ENCODE measurements at regions not wholly inside any gene's neighbourhood (a gene's known extent, or its start where the extent isn't known, plus 50 kb on each side); places are given as distances from the start of the nearest gene placed in this dataset.
"Not testable (repeated sequence)": the region's sequence is repeated elsewhere in the genome, so short reads cannot be mapped to it uniquely, and the experiment has no call there.

DNA sequence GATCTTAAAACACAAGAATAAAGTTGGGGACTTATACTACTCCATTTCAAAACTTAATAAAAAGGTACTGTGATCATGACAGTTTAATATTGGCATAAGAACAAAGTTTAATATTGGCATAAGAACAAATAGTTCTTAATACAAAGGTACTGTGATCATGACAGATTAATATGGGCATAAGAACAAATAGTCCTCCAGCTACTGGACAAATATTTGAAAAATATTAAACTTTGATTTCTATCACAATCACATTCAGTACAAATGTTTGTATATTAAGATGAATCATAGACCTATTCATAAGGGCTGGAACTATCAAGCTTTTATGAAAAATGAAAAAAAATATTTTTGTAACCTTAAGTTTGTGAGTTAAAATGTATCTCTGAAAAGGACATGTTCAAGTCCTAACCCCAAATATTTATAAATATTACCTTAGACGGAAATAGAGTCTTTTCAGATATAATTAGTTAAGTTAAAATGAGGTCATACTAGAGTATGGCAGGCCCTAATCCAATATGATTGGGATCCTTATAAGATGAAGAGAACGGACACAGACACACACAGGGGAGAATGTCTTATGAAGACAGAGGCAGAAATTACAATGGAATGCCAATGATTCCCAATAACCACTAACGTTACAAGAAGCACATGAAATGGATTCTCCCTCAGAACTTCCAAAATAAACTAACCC, 79.1 kb upstream of the RGS1 start:
- TF ChIP-seq CTCF (IDR thresholded peaks at IDR 0.05; ENCODE audit: low read depth, low read length): no peak
- H3K4me3 ChIP-seq (ENCODE audit: low read depth, low read length): no peak overlapping the region

- H3K4me3 ChIP-seq (ENCODE audit: low read depth, low read length): no peak overlapping the region
These were observed 78.3 kb upstream of the RGS1 start for GRCh38 chr1:192497214-192497794.

DNA sequence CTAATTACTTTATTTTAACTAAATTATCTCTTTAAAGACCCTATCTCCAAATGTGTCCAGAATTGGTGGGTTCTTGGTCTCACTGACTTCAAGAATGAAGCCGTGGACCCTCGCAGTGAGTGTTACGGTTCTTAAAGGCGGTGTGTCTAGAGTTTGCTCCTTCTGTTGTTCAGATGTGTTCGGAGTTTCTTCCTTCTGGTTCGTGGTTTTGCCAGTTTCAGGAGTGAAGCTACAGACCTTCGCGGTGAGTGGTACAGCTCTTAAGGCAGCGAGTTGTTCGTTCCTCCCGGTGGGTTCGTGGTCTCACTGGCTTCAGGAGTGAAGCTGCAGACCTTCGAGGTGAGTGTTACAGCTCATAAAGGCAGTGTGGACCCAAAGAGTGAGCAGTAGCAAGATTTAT, 77.5 kb upstream of the RGS1 start:
- H3K4me3 ChIP-seq (ENCODE audit: low read depth, low read length): not testable (repeated sequence)

More at GRCh38 chr1:192497214-192497794, 78.3 kb upstream of the RGS1 start:
- no peak for TF ChIP-seq CTCF (IDR thresholded peaks at IDR 0.05; ENCODE audit: low read depth, low read length)

GRCh38 chr1:192499061-192499581, 76.5 kb upstream of the RGS1 start:
- H3K4me3 ChIP-seq (ENCODE audit: low read depth, low read length): not testable (repeated sequence)

- not testable (repeated sequence) for H3K4me3 ChIP-seq (ENCODE audit: low read depth, low read length)
These were observed 75.0 kb upstream of the RGS1 start for GRCh38 chr1:192500541-192500940.

GRCh38 chr1:192506741-192507155, 68.8 kb upstream of the RGS1 start:
- TF ChIP-seq CTCF (IDR thresholded peaks at IDR 0.05; ENCODE audit: low read depth, low read length): peak; percentile 41
- no peak overlapping the region for H3K4me3 ChIP-seq (ENCODE audit: low read depth, low read length)

DNA sequence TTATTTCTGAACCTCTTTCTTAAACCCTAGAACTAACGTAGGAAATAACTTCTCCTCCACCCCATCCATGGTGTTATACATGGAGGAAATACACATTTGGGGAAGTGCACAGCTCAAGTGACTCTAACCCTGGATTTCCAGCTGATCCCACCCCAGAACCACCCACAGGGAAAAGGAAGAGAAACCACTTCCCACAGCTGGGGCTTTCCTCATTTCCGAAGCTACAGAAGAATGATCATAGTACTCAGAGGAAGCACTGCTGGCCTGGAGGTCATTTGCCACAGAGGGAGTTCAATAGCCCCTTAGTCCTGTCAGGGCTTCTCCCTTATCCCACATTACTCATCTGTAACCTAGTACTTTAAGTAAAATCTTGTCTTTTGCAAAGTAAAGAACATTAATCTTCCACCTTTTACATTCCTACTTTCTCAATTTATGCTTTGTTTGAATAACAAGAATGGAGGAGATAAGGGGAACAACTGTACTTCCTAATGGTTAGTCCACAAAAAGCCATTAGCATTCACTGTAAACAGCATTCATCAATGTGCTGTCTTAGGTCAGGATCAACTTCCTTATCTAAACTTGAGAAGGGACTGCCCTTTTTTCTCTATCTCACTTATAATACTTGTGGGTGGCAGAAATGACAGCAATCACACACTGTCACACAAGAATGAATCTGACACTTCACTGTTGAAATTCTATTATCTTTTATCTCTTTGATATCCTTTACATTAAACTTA, 63.0 kb upstream of the RGS1 start:
- H3K4me3 ChIP-seq (ENCODE audit: low read depth, low read length): no peak overlapping the region
- no peak for TF ChIP-seq CTCF (IDR thresholded peaks at IDR 0.05; ENCODE audit: low read depth, low read length)

DNA sequence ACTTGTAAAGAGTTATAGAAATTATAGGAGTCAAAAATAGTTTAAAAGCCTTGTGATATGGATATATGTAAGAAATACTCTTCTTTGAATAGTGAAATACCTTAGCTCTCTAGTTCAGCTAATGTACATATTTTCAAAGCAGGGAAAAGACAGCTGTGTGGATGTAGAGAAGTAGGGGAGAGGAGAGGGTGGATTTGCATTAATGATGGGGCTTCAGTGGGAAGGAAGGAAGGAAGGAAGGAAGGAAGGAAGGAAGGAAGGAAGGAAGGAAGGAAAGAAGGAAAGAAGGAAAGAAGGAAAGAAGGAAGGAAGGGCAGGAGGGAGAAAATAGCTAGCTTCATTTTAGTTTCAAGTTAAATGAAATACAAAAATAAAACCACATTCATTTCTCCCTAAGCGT, 62.4 kb upstream of the RGS1 start:
- H3K4me3 ChIP-seq (ENCODE audit: low read depth, low read length): no peak overlapping the region
- no peak for TF ChIP-seq CTCF (IDR thresholded peaks at IDR 0.05; ENCODE audit: low read depth, low read length)
